Osteoblast (primary cell): ENCODE measurements at regions not wholly inside any gene's neighbourhood (a gene's known extent, or its start where the extent isn't known, plus 50 kb on each side); places are given as distances from the start of the nearest gene placed in this dataset.

ENCODE experiments used
- DNase-seq: peaks from one replicate; pipeline ENCODE4 v3.0.0; 2011; ENCODE audit warnings: low spot score, mixed read lengths; ENCODE audit not compliant: insufficient read length; ENCODE audit errors: missing footprints
- H2AFZ ChIP-seq: 2 replicates; pipeline ENCODE4 v1.6.0; 2011; ENCODE audit warnings: mild to moderate bottlenecking, low read length
- H3K27ac ChIP-seq: 2 replicates; pipeline ENCODE4 v1.5.1; 2011; ENCODE audit warnings: mild to moderate bottlenecking, low read depth, low read length, moderate library complexity
- H3K27me3 ChIP-seq: 2 replicates; pipeline ENCODE4 v1.6.0; 2012; ENCODE audit warnings: mild to moderate bottlenecking, control low read depth, inconsistent platforms, low read length, moderate library complexity; ENCODE audit not compliant: insufficient read depth
- H3K36me3 ChIP-seq: 2 replicates; pipeline ENCODE4 v1.5.1; 2011; ENCODE audit warnings: mild to moderate bottlenecking, low read length, control low read depth, moderate library complexity; ENCODE audit not compliant: insufficient read depth
- H3K4me1 ChIP-seq: 2 replicates; pipeline ENCODE4 v1.5.1; 2011; ENCODE audit warnings: mild to moderate bottlenecking, low read length, control low read depth, moderate library complexity; ENCODE audit not compliant: insufficient read depth
- H3K4me2 ChIP-seq: 2 replicates; pipeline ENCODE4 v1.6.0; 2011; ENCODE audit warnings: mild to moderate bottlenecking, low read length; ENCODE audit not compliant: insufficient read depth
- H3K4me3 ChIP-seq: fragments of 200-600 bp; sonication (generic); 3 replicates; pipeline ENCODE4 v1.5.1; 2012; ENCODE audit warnings: mild to moderate bottlenecking, low read length, inconsistent platforms; ENCODE audit not compliant: insufficient read depth
- H3K79me2 ChIP-seq: 2 replicates; pipeline ENCODE4 v1.6.0; 2012; ENCODE audit warnings: mild to moderate bottlenecking, low read length, control low read depth, inconsistent platforms; ENCODE audit not compliant: insufficient read depth
- H3K9me3 ChIP-seq: 2 replicates; pipeline ENCODE4 v1.5.1; 2011; ENCODE audit warnings: low read depth, low read length, control low read depth
- H4K20me1 ChIP-seq: 2 replicates; pipeline ENCODE4 v1.6.0; 2012; ENCODE audit warnings: mild to moderate bottlenecking, low read length, control low read depth; ENCODE audit not compliant: insufficient read depth
- TF ChIP-seq, protein P1 (sequence below): IDR thresholded peaks from 2 replicates; pipeline ENCODE4 v1.5.1; 2011; ENCODE audit warnings: mild to moderate bottlenecking, low read depth, low read length, moderate library complexity; ENCODE audit errors: extremely low read depth

DNA sequence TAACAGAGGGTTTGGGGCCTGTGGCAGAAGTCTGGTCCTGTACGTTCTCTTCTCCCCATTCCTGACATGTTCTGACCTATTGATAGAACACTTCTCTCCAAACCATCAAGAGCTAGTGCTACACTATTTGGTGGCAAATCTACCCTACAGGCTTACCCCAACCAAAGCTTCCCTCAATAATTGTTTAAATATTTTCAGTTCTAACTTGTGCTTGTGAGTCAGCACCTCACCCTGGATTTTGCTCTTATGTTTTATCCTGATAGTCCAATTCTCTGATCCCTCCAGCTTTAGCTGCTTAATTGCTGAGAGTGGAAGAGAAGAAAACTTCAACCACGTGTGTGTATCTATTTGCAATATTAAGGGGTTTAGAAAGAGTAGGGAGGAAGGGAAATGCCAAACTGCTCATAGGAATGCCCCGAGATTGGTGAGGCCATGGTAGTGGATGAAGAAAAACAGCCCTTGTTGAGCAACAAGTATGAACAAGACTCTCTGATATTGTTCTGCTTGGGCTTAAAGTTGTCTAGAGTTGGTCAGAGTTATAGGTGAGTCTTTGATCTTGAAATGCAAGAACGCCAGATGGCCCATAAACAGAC is 67.8 kb upstream of the PARD3B start:
- Histone ChIP-seq H3K4me2 (no peak overlapping the region), H3K27ac (no peak overlapping the region), H3K79me2 (no peaks in the 10 kb centered on the region), H2AFZ (no peak overlapping the region), H4K20me1 (no peaks in the 10 kb centered on the region), H3K27me3 (no peaks in the 10 kb centered on the region), H3K4me1 (peaks cover 3% of the 10 kb centered on the region), H3K36me3 (no peaks in the 10 kb centered on the region), H3K9me3 (no peaks in the 10 kb centered on the region), H3K4me3 (no peak overlapping the region)
- DNase-seq: no peak
- TF ChIP-seq, protein P1, sequence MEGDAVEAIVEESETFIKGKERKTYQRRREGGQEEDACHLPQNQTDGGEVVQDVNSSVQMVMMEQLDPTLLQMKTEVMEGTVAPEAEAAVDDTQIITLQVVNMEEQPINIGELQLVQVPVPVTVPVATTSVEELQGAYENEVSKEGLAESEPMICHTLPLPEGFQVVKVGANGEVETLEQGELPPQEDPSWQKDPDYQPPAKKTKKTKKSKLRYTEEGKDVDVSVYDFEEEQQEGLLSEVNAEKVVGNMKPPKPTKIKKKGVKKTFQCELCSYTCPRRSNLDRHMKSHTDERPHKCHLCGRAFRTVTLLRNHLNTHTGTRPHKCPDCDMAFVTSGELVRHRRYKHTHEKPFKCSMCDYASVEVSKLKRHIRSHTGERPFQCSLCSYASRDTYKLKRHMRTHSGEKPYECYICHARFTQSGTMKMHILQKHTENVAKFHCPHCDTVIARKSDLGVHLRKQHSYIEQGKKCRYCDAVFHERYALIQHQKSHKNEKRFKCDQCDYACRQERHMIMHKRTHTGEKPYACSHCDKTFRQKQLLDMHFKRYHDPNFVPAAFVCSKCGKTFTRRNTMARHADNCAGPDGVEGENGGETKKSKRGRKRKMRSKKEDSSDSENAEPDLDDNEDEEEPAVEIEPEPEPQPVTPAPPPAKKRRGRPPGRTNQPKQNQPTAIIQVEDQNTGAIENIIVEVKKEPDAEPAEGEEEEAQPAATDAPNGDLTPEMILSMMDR: no peak

GRCh38 chr2:204479557-204479956 is 65.7 kb upstream of the PARD3B start:
- no peaks in the 10 kb centered on the region for H3K27me3 ChIP-seq
- no peaks in the 10 kb centered on the region for H4K20me1 ChIP-seq
- no peaks in the 10 kb centered on the region for H3K36me3 ChIP-seq
- TF ChIP-seq, protein P1: no peak
- no peak for DNase-seq
- peak overlapping the region; percentile 7 for H2AFZ ChIP-seq
- no peak overlapping the region for H3K27ac ChIP-seq
- H3K4me2 ChIP-seq: no peak overlapping the region
- no peaks in the 10 kb centered on the region for H3K79me2 ChIP-seq
- no peak overlapping the region for H3K4me3 ChIP-seq
- H3K9me3 ChIP-seq: no peaks in the 10 kb centered on the region
- no peaks in the 10 kb centered on the region for H3K4me1 ChIP-seq

- H4K20me1 ChIP-seq: no peaks in the 10 kb centered on the region
- H3K4me3 ChIP-seq: no peak overlapping the region
- no peaks in the 10 kb centered on the region for H3K79me2 ChIP-seq
- TF ChIP-seq, protein P1: no peak
- no peak overlapping the region for H3K4me2 ChIP-seq
- H3K9me3 ChIP-seq: no peaks in the 10 kb centered on the region
- H2AFZ ChIP-seq: no peak overlapping the region
- no peaks in the 10 kb centered on the region for H3K36me3 ChIP-seq
- H3K27me3 ChIP-seq: no peaks in the 10 kb centered on the region
- H3K4me1 ChIP-seq: no peaks in the 10 kb centered on the region
- no peak overlapping the region for H3K27ac ChIP-seq
- DNase-seq: no peak
These were observed 64.6 kb upstream of the PARD3B start for GRCh38 chr2:204480676-204481075.

DNA sequence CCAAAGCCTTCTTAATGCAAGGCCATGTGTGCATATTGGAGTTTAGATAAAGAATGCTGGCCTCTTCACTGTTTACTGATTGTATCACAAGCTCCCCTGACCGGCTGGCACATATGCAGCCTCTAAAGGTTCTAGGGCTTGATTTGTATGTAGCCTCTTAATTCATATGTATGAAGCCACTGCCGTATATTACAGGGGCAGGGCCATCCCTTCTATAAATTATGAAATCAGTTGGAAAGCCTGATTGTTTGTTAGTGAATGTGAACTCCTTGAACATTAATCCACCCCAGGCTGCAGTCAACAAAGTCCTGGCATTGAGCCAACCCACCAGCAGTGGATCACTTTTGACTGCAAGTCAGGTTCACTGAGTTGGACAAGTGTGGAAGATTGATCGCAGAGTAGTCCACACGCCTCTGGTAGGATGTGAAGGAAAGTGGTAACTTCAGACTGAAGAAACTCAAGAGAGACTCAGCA is 61.6 kb upstream of the PARD3B start:
- Histone ChIP-seq H3K4me3 (no peak overlapping the region), H3K36me3 (no peaks in the 10 kb centered on the region), H3K79me2 (no peaks in the 10 kb centered on the region), H2AFZ (no peak overlapping the region), H3K4me2 (no peak overlapping the region), H4K20me1 (no peaks in the 10 kb centered on the region), H3K9me3 (no peaks in the 10 kb centered on the region), H3K4me1 (peaks cover 7% of the 10 kb centered on the region), H3K27ac (no peak overlapping the region), H3K27me3 (no peaks in the 10 kb centered on the region)
- TF ChIP-seq, protein P1: no peak
- DNase-seq: peak; percentile 51
